ENCODE measurements at regions not wholly inside any gene's neighbourhood (a gene's known extent, or its start where the extent isn't known, plus 50 kb on each side); places are given as distances from the start of the nearest gene placed in this dataset.
"Not testable (repeated sequence)": the region's sequence is repeated elsewhere in the genome, so short reads cannot be mapped to it uniquely, and the experiment has no call there.

DNA sequence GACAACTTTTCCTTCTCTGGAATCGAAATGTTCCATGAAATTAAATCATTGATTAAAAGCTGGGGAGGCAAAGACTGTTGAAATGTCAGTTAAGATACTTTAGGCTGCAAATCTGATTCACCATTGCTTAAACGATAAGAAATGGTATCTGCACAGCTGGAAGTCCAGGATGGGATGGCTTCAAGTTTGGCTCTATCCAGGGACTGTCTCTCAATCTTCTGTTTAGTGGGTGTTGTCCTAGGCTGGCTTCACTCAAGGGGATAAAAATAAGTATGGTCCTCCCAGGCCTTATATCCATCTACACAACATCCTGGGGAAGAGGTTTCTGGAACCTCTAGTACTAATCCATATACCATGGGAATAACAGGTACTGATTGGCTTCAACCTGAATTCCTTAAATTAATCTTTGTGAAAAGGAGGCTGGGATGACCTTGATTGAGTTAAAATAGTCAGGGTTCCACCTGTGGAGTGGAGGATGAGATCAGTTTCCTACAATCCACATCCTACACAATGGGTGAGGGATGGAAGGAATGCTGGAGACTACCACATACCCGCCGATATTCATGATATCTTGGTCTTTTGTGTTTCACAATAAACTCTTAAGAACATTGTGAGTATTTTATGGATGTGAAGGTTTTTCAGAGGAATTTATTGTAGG, 156.0 kb upstream of the L3MBTL4 start:
- TF ChIP-seq CTCF (IDR thresholded peaks at IDR 0.05), result no peak
- Histone ChIP-seq H3K27ac (no peak overlapping the region), H3K36me3 (no peaks in the 10 kb centered on the region), H3K4me3 (no peak overlapping the region), H3K9me3 (no peaks in the 10 kb centered on the region), H3K27me3 (no peaks in the 10 kb centered on the region), H3K4me1 (no peaks in the 10 kb centered on the region)
- ATAC-seq, result no peak
- intact Hi-C loops (cut with DNase I), result no loop called here
- DNase-seq, result no peak

- Histone ChIP-seq H3K27me3 (no peaks in the 10 kb centered on the region), H3K27ac (no peak overlapping the region), H3K36me3 (no peaks in the 10 kb centered on the region), H3K4me3 (no peak overlapping the region), H3K4me1 (no peaks in the 10 kb centered on the region), H3K9me3 (no peaks in the 10 kb centered on the region)
- no peak for TF ChIP-seq CTCF (IDR thresholded peaks at IDR 0.05)
- intact Hi-C loops (cut with DNase I), result no loop called here
- no peak for ATAC-seq
- no peak for DNase-seq
Observed at GRCh38 chr18:6571239-6571602, 156.5 kb upstream of the L3MBTL4 start.

DNA sequence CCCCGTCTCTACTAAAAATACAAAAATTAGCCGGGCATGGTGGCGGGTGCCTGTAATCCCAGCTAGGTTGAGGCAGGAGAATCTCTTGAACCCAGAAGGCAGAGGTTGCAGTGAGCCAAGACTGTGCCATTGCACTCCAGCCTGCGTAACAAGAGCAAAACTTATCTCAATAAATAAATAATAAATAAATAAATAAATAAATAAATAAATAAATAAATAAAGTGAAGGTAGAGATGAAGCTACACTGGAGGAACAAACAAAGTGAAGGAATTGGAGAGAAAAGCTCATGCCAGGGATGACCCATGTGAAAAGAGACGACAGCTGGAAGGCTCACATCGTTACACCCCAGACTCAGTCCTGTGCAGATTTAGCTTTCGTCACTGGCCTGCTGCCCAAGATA, 157.3 kb upstream of the ARHGAP28 start:
- H3K27me3 ChIP-seq; H3K4me3 ChIP-seq; H3K36me3 ChIP-seq; ATAC-seq; H3K27ac ChIP-seq; DNase-seq; H3K4me1 ChIP-seq; intact Hi-C loops (cut with DNase I); H3K9me3 ChIP-seq: not testable (repeated sequence)

DNA sequence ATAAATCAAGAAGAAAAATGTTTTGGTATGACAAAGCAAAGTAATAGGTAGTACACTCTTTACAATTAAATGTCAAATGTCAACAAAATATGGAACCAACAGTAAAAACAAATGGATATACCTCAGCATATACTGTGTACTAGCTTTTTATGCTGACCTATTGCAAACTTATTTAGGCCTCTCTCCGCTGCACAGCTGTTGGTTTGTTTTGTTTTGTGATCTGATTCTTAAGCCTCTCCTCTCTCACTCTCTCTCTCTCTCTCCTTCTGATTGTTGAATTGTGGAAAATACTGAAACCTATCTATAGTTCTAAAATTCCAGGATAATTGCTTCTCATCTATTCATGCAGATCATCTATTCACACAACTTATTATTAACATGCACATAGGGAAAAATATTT, 154.9 kb upstream of the ARHGAP28 start:
- no peaks in the 10 kb centered on the region for H3K9me3 ChIP-seq
- ATAC-seq, result no peak
- H3K4me1 ChIP-seq, result no peaks in the 10 kb centered on the region
- no peaks in the 10 kb centered on the region for H3K27me3 ChIP-seq
- DNase-seq, result no peak
- H3K4me3 ChIP-seq, result no peak overlapping the region
- no peak overlapping the region for H3K27ac ChIP-seq
- no peaks in the 10 kb centered on the region for H3K36me3 ChIP-seq
- TF ChIP-seq CTCF (IDR thresholded peaks at IDR 0.05), result no peak
- intact Hi-C loops (cut with DNase I), result no loop called here

DNA sequence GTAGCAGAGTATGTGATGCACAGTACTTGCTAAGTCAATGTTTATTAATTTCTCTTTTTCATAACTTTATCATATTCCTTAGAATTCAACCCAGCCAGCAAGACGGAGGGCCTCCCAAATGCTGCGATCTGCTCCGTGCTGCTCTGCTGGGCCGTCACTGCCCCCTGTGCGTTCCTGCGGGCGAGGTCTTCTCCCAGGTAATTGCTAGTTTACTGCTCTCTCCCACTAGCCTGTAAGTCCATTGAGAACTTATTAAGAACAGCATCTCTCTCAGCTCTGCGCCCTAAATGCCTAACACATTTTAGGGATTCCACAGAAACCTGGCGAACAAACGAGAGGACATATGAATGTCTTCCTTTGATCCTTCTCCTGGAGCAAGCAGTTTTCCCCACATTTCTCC, 153.6 kb upstream of the ARHGAP28 start:
- no peak for DNase-seq
- H3K36me3 ChIP-seq, result no peaks in the 10 kb centered on the region
- H3K27me3 ChIP-seq, result no peaks in the 10 kb centered on the region
- no peak for ATAC-seq
- H3K27ac ChIP-seq, result no peak overlapping the region
- H3K9me3 ChIP-seq, result no peaks in the 10 kb centered on the region
- TF ChIP-seq CTCF (IDR thresholded peaks at IDR 0.05), result no peak
- H3K4me1 ChIP-seq, result no peaks in the 10 kb centered on the region
- intact Hi-C loops (cut with DNase I), result no loop called here
- no peak overlapping the region for H3K4me3 ChIP-seq

DNA sequence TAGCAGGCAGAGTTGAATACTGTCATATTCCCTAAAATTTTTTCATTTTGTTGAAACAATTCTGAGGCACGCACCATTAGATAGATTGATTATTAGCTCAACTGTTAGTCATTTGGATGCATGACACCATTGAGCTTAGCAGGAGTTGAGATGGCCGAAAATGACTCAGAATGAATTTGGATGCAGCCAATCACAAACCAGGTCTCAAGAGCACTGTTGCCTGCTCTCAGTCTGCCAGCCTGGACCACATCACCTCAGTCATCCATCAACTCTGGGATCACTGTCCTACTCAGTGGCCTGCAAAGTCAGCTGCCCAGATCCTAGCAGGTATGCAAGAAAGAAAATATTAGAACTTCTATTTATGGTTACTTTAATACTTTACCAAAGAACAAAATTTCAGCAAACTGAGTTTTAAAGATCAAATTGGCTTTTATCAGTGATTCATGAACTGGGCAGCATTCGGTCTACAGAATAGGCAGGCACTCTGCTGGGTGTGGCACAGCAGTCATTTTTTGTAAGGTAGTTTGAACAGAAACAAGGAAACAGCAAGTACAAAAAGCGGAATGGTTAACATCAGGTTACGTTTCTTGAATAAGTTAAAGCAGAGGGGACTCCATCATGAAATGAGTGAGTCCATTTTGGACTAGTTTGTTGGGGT, 152.7 kb upstream of the ARHGAP28 start:
- DNase-seq (no peak), ATAC-seq (no peak)
- Histone ChIP-seq H3K36me3 (no peaks in the 10 kb centered on the region), H3K27ac (no peak overlapping the region), H3K27me3 (no peaks in the 10 kb centered on the region), H3K9me3 (no peaks in the 10 kb centered on the region), H3K4me3 (no peak overlapping the region), H3K4me1 (no peaks in the 10 kb centered on the region)
- TF ChIP-seq CTCF (IDR thresholded peaks at IDR 0.05), result no peak
- intact Hi-C loops (cut with DNase I), result no loop called here
